NCI-H524 (cell line): ENCODE measurements at regions not wholly inside any gene's neighbourhood (a gene's known extent, or its start where the extent isn't known, plus 50 kb on each side); places are given as distances from the start of the nearest gene placed in this dataset.
"Not testable (repeated sequence)": the region's sequence is repeated elsewhere in the genome, so short reads cannot be mapped to it uniquely, and the experiment has no call there.

Experiments used
- DNase-seq, 2 experiments: peaks; one replicate each; lab custom pipeline; 2025; lab: John Stamatoyannopoulos, UW

DNA sequence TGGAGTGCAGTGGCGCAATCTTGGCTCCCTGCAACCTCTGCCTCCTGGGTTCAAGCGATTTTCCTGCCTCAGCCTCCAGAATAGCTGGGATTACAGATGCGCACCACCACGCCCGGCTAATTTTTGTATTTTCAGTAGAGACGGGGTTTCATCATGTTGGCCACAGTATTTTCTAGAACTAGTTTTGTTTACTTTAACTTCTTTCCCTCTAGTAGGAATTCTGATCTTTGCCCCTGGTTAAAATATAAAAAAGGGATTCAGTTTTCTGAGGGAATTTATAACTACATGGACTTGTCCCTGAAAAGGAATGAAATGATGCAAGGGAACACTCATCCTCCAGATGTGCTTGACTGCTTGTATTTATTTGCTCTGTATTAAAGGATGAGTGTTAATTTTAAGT is 628.9 kb downstream of the ETNK1 start:
- DNase-seq, result not testable (repeated sequence)

DNA sequence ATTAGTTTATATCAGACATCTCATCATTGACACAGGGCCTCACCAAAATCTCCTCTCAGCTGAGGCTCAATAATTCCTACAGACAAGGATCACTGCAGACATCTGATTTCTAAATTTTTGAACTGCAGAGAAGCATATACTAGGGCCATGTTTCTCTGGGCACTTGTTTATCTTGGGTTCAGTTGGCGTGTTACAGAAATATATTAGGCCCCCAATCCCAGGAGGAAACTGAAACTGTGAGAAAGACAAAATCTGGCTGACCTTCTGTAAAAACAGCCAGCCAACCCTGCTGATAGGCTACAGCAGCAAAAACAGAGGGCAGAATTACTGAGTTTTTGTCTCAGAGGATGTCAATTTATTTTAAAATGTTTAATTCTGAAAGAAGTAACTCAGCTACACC is 634.6 kb downstream of the ETNK1 start:
- DNase-seq, result no peak

DNA sequence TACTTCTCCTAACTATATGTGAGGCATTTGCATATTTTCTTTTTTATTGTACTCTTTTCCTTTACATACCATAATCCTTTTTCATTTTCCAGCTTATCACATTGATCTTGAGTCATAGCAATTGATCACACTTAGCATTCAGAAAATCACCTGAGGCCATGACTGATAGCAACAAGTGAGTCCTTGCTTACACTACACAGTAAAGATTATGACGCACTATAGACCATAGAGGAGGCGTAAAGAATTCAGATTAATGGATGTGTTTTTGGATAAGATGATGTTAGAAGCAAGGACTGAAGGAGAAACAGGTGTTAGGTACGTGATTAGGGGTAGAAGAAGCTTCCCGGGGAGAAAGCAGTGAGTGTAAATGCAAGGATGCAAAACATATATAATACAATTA is 637.7 kb downstream of the ETNK1 start:
- DNase-seq, result no peak

DNA sequence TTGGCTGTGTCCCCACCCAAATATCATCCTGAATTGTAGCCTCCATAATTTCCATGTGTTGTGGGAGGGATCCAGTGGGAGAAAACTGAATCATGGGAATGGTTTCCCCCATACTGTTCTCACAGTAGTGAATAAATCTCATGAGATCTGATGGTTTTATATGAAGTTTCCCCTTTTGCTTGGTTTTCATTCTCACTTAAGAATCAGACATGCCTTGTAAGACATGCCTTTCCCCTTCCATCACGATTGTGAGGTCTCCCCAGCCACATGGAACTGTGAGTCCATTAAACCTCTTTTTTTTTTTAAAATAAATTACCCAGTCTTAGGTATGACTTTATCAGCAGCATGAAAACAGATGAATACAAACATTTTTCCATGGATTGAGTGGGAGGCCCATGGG is 652.9 kb downstream of the ETNK1 start:
- no peak for DNase-seq

DNA sequence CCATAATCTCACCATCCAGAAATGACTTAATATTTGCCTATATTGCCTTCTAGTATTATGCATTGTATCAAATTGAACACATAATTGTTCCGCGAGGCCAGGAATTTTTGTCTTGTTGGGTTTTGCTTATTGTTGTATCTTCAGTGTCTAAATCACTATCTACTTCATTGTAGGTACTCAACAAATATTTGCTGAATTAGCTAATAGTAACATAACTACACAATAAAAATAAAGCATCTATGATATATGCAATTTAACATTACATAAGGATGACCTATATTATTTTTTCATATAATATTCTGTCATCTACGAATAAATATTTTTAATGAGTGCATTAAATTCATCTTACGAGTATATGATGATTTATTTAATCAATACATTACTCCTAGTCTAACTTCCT is 656.3 kb downstream of the ETNK1 start:
- no peak for DNase-seq

DNA sequence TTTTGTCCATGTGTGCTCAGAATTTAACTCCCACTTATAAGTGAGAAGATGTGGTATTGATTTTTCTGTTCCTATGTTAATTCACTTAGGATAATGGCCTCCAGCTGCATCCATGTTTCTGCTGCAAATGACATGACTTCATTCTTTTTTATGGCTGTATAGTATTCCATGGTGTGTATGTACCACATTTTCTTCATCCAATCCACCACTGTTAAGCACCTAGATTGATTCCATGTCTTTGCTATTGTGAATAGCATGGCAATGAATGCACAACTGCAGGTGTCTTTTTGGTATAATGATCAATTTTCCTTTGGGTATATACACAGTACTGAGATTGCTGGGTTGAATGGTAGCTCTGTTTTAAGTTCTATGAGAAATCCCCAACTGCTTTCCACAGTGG is 657.7 kb downstream of the ETNK1 start:
- DNase-seq, result no peak

DNA sequence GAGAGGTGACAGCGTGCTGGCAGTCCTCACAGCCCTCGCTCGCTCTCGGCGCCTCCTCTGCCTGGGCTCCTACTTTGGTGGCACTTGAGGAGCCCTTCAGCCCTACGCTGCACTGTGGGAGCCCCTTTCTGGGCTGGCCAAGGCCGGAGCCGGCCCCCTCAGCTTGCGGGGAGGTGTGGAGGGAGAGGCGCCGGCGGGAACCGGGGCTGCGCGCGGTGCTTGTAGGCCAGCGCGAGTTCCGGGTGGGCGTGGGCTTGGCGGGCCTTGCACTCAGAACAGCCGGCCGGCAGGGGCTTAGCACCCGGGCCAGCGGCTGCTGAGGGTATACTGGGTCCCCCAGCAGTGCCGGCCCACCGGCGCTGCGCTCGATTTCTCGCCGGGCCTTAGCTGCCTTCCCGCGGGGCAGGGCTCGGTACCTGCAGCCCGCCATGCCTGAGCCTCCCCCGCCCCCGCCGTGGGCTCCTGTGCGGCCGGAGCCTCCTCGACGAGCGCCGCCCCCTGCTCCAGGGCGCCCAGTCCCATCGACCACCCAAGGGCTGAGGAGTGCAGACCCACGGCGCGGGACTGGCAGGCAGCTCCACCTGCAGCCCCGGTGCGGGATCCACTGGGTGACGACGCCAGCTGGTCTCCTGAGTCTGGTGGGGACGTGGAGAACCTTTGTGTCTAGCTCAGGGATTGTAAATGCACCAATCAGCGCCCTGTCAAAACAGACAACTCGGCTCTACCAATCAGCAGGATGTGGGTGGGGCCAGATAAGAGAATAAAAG is 661.0 kb downstream of the ETNK1 start:
- not testable (repeated sequence) for DNase-seq

DNA sequence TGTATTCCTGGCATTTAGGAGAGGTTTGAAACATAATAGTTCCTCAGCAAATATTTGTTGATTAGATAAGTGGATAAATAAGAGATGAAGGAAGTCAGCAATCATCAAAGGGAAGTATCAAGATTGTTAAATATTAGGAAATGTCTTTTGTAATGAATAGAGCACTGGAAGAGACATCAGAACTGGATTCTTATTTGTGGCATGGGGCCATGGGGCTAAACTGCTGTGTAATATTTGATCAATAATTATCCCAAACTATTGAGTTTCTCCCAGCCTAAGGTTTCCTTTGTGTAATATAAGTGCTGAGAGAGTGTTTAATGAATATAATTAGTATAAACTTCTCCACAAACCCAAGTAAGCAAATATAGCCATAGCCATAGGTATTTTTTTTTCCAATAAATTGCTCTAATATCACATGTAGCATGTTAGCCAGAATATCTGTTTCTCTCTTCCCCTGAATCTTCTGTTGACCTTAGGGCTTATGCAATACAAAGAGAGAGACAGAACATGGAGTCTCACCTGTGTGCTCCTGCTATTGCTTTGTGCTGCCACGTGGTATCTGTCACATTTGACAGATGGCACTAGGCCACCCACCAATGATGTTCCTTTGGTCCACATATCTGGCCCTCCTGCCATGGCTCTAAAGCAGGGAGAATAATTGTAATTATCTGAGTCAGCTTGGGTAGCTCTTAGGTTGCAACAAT is 658.7 kb downstream of the SOX5 start:
- DNase-seq, result peak in 1 of 2 experiments; percentile 9

DNA sequence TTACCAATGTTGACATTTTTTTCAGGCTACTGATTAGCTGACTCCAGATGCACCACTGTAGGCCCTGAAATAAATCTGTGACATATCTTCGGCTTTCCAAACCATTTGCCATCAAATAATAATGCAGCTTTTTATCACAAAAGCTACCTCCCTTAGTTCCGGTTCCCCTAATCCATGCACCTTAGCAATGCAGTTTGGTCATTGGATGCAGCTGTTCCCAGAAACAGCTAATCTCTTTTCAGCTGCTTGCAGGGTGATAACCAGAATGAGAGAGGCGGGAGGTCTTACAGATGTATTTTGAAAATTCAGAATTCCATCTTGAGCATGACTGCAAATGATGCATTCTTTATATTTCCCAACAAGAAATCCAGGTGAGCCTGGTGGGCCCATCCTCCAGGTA is 646.2 kb downstream of the SOX5 start:
- no peak for DNase-seq

DNA sequence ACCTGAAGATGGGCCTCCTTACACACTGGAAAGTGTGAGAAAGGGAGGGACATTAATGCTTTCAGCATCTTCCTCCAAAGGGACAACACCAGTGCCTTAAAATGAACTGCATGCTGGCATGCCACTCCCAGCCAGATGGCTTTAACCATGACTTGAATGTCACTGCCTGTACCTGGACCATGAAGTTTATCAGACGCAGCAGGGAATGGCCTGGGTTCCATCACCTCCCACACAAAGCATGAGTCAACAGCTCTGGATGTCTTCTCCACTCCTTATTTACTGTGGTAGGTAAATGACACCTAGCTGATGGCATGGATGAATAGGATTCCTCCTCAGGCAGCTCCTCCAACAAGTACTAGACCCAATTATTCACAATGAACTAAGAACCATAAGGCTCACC is 645.6 kb downstream of the SOX5 start:
- no peak for DNase-seq

DNA sequence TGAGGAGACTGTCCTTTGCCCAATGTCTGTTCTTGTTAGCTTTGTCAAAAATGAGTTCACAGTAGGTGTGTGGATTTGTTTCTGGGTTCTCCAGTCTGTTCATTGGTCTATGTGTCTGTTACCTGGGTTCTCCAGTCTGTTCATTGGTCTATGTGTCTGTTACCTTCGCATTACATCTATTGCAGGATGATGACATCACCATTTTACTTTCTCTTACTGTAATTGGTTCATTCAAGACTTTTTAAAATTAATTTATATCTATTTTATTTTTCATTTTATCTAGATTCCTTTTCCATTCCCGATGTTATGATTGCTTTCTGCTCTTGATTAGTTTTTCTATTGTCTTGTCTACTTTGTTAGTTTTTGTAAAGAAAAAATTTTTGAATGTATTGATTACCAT is 615.5 kb downstream of the SOX5 start:
- no peak for DNase-seq

DNA sequence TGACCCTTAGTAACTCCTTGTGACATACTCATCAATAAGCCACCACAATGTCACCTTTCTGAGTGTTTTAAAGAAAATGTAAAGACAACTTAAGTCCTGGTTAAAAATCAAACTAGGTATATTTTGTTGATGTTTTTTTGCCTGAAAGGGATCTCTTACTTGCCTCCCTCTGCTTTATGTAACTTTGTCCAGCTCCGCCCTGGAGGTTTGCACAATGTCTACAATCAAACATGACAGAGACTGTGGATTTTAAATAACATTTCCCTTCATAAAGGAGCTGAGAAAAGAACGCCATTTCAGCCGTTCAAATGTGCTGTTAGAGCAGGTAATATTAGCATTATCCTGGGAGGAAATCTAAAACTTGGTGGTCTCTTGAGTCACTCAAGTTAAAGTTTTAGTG is 613.9 kb downstream of the SOX5 start:
- no peak for DNase-seq

DNA sequence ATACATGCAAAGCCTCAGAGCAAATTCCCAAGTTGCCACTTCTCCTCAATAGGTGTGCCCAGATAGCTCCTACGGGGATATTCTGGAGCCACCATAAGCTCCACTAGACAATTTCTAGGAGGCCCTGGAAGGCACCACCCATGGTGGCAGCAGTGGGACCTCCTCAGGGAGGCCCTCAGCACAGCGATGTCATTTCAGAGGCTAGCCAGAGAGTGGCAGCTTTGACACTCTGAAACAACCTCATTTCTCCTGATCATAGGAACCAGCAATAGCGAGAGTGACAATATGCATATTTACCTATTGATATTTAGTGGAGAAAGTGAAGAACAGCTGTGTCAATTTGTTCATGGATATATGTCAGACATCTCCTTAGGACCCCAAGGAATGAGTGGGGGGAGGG is 612.3 kb downstream of the SOX5 start:
- no peak for DNase-seq

DNA sequence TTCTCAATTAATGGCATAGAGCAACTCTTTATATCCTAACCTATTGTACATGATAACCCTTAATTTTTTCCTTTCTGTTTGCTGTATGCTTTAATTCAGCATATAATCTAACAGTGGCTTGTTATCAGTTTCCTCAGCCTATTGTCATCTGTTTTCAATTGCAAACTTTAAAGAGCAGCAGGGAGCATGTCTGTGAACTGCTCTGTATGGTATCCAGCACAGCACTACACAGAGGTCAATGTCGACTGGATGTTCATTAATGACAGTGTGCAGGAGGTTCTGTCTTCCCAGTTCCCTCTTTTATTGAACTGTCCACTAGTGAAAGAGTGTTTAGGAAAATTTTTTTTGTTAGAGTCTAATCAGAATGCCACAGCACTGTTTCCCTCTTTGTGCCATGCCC is 609.1 kb downstream of the SOX5 start:
- DNase-seq, result no peak

DNA sequence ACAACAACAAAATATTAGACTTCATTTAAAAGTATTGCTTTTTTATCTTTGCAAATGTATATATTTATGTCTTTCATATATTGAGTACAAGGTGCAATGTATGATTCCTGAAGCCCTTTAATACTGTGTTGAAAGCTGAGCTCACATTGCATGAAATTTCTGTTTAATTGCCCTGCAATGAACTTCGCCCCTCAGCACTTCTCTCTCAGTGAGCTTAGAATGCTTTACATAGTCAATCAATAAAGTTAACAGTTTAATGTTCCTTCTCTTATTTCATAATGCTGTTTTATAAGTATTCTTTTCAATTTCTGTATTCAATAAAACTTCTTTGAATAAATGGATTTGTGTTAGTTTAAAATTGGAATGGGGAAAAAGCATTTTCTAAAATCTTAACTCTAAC is 607.1 kb downstream of the SOX5 start:
- no peak for DNase-seq

DNA sequence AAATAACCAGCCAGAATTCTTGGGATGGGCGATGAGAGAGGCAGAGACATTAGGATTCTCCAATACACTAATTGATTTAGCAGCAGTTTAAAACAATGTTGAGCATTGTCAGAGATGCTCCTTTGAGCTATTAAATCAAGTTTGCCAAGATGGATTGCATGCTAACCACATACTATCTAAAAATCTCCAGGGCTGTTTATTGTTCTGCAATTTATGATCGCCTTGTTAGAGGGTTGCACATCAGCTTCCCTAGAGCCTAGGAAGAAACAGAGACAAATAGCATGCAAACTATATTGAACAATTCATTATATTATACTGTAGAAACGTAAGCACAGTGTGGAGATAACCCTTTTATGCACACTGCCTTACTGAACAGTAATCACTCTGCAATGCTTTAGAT is 599.9 kb downstream of the SOX5 start:
- no peak for DNase-seq

DNA sequence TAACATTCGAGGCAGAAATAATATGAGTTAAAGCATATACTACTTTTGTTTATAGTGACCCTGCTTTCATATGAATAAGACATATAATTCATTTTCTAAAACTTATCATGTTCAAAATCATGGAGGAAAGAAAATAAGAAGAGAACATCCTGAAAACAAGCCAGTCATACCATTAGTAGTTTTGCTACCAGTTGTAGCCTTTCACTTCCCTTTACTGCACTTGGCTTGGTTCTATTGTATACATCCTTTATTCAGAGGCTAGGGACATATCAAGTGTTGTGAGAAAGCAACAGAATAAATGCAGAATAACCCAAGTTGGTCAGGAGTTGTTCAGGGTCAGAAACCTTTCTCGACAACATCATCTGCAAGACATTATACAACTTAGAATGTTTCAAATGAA is 598.7 kb downstream of the SOX5 start:
- no peak for DNase-seq

DNA sequence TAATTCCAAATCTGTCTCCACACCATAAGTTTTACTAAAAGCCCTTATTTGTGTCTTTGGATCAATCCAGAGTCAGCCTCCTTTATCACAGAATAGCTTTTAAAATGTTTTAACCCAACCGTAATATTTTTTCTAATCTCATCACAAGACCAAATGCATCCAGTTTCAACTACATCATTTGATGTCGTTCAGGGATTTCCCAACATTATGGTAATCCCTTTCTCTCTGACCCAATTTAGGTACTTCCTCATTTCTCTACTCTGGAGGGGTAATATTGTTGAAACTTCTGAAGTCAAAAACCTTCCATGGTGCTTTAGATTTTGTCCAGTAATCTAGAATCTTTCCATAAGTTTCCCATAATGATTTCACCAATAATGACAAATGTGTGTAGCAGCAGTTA is 596.8 kb downstream of the SOX5 start:
- DNase-seq, result no peak

DNA sequence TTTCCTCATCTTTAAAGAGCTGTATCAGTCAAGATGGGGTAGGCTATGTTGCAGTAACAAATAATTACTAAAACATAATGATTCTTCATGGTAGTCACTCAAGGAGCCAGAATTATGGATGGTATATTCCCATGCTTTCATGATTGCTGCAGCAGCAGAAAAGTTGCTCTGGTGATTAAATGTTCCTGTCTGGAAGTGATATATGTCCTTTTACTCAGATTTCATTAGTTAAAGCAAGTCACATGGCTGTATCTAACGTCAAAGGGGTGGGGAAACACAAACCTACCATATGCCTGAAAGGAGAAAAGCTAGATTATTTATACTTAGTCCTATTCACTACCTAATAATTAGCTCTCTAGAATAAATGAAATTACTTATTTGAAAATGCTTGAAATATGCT is 594.7 kb downstream of the SOX5 start:
- no peak for DNase-seq

DNA sequence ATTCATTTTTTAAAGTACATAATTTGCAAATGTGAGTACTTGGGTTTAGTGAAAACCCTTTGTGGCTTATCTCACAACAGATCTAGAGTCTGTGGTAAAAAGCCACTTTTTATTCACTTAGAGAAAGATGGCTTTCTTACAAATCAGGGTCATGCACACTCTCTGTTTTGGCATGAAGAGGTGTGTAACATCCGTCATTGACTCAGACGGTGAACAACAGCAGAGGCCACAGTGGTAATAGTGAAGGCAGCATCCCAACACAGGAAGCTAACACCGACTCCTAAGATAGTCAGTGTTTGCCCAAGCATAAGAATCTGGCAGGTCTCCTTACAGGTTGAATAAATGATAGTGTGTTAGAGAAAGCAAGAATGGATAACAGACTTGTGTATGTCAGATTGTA is 593.0 kb downstream of the SOX5 start:
- DNase-seq, result no peak

DNA sequence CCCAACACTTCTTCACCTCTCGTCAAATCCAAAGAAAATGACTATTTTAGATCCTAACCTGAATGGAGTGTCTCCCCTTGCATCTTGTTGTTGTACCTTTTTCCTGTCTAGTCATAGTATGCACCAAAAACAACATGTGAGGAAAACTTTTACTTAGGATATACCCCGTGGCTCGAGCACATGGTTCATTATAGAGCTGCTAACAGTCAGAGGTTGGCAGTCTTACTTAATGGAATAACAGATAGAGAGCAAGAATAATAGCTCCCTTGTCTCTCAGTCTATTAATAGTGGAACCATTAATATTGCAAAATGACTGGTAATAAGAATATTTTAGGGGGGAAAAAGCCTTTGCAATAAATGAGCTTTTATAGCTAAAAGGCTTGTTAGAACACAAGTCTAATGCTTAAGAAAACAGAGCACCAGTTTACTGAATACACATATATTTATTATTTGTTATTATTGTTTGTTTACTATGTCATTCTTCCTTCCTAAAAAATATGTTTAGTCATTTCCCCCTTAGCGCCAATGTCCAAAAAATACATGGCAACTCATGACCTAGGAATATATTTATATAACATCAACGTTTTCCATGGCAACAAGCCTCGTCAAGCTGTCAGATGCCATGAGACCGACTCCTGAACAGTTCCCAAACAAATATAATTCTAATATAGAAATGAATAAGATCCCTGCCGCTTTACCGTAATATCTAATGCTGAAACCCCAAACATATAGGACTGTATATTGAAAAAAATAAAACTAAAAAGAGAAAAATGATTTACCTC is 592.4 kb downstream of the SOX5 start:
- no peak for DNase-seq

DNA sequence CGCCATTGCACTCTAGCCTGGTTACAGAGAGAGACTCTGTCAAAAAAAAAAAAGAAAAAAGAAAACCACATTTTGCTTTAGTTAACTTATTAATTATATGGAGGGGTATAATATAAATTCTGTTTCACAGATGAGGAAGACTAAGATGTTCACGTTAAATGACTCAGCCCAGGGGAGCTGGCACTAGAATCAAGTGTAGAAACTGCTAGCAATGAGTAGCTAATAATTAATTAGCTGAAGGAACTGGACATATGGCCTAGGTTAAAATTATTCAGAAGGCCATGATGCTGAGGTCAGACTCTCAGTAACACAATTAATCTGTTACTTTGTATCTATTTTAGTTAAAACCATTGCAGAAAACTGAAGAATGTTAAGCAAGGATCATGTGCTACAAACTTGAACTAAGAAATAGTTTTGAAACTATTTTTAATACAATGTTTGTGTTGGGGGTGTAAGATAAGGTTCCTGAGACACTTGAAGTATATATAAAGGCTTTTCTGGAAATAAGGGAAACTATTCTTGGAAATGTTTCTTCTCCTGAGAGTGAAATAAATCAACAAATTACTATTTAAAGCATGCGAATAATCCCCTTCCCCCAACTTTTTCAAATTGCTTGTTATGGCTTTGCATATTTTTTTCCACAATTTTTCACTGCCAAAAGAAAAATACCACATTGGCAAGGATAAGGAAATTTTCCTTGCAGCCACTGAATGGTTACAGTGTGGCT is 589.3 kb downstream of the SOX5 start:
- no peak for DNase-seq
